Lung (tissue), 11 donors: ENCODE measurements at regions not wholly inside any gene's neighbourhood (a gene's known extent, or its start where the extent isn't known, plus 50 kb on each side); places are given as distances from the start of the nearest gene placed in this dataset.

ENCODE experiments used
- ATAC-seq: fragments of 200-7000 bp; cut with Tn5 transposase; one replicate; pipeline ENCODE4 v1.9.1; 2020; ENCODE audit warnings: moderate number of reproducible peaks; ENCODE audit not compliant: insufficient read depth, low FRiP score
- DNase-seq, 3 donors: peaks; one replicate each; pipeline ENCODE4 v3.0.0-alpha.2; 2013 to 2017
- H3K27ac ChIP-seq, 2 donors: one replicate each; pipeline ENCODE4 v1.5.1; 2013; ENCODE audit warnings: mild to moderate bottlenecking in 2 of 2, moderate library complexity in 2 of 2, control low read depth in 1 of 2, inconsistent platforms in 1 of 2, low read depth in 1 of 2, low read length in 1 of 2
- H3K27me3 ChIP-seq, 3 donors: one replicate each; pipeline ENCODE4 v1.5.1; 2013; ENCODE audit warnings: low read length in 2 of 3; ENCODE audit not compliant: control insufficient read depth in 3 of 3, insufficient read depth in 3 of 3
- H3K36me3 ChIP-seq, 4 donors: one replicate each; pipeline ENCODE4 v1.5.1; 2013; ENCODE audit warnings: low read length in 4 of 4, mild to moderate bottlenecking in 1 of 4, moderate library complexity in 1 of 4; ENCODE audit not compliant: control insufficient read depth in 4 of 4, insufficient read depth in 4 of 4
- H3K4me1 ChIP-seq, 5 donors: one replicate each; pipeline ENCODE4 v1.5.1; 2013; ENCODE audit warnings: low read length in 5 of 5, mild to moderate bottlenecking in 2 of 5, moderate library complexity in 1 of 5; ENCODE audit not compliant: control insufficient read depth in 5 of 5, insufficient read depth in 5 of 5
- H3K4me3 ChIP-seq: one replicate; pipeline ENCODE4 v1.5.1; 2013; ENCODE audit warnings: mild to moderate bottlenecking, control low read depth, moderate library complexity
- H3K9ac ChIP-seq, 2 donors: one replicate each; pipeline ENCODE4 v1.5.1; 2013; ENCODE audit warnings: low read length in 2 of 2, control low read depth in 1 of 2; ENCODE audit not compliant: insufficient read depth in 1 of 2
- H3K9me3 ChIP-seq, 4 donors: one replicate each; pipeline ENCODE4 v1.5.1; 2013; ENCODE audit warnings: low read length in 3 of 4, mild to moderate bottlenecking in 1 of 4, moderate library complexity in 1 of 4; ENCODE audit not compliant: control insufficient read depth in 4 of 4, insufficient read depth in 3 of 4
- WGBS, 2 donors: extraction: QIAGEN DNeasy Blood & Tissue Kit; methylation state at CpG; one replicate each; pipeline ENCODE4 v1.1.7; 2013; 5-methylcytosine and 5-hydroxymethylcytosine counted together
- TF ChIP-seq, protein P1 (sequence below): IDR thresholded peaks from 2 replicates; pipeline ENCODE4 v1.5.1; 2012; ENCODE audit warnings: mild to moderate bottlenecking; ENCODE audit errors: control extremely low read depth, extremely low read depth
- donor health status: control.
- donor health status: control.
- donor health status: Bipolar disorder and iron deficiency.
- donor health status: healthy.
- donor health status: DM: yes; HTN: yes; CAD: no.

DNA sequence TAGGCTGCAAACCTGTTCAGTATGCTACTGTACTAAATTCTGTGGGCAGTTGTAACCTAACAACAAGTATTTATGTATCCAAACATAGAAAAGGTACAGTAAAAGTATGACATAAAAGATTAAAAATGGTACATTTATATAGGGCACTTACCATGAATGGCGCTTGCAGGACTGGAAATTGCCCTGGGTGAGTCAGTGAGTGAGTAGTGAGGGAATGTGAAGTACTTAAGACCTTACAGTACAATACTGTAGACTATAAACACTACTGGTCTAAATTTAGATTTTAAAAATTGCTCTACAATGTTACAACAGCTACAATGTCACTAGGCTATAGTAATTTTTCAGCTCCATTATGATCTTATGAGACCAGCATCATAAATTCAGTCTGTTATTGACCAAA, 146.0 kb upstream of the GNAI1 start:
- no peaks in the 10 kb centered on the region for H3K36me3 ChIP-seq
- 79 to 87% methylated on average over 1 of the region's 1 CpG for WGBS, 2 donors
- peaks cover 0 to 4% (median 0%) of the 10 kb centered on the region in 5 donors for H3K4me1 ChIP-seq
- TF ChIP-seq, protein P1, sequence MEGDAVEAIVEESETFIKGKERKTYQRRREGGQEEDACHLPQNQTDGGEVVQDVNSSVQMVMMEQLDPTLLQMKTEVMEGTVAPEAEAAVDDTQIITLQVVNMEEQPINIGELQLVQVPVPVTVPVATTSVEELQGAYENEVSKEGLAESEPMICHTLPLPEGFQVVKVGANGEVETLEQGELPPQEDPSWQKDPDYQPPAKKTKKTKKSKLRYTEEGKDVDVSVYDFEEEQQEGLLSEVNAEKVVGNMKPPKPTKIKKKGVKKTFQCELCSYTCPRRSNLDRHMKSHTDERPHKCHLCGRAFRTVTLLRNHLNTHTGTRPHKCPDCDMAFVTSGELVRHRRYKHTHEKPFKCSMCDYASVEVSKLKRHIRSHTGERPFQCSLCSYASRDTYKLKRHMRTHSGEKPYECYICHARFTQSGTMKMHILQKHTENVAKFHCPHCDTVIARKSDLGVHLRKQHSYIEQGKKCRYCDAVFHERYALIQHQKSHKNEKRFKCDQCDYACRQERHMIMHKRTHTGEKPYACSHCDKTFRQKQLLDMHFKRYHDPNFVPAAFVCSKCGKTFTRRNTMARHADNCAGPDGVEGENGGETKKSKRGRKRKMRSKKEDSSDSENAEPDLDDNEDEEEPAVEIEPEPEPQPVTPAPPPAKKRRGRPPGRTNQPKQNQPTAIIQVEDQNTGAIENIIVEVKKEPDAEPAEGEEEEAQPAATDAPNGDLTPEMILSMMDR = no peak
- no peak for DNase-seq
- no peak overlapping the region for H3K27ac ChIP-seq
- H3K9ac ChIP-seq = no peak overlapping the region
- H3K27me3 ChIP-seq = no peaks in the 10 kb centered on the region
- no peaks in the 10 kb centered on the region for H3K9me3 ChIP-seq
- no peak for ATAC-seq
- H3K4me3 ChIP-seq = no peak overlapping the region

DNA sequence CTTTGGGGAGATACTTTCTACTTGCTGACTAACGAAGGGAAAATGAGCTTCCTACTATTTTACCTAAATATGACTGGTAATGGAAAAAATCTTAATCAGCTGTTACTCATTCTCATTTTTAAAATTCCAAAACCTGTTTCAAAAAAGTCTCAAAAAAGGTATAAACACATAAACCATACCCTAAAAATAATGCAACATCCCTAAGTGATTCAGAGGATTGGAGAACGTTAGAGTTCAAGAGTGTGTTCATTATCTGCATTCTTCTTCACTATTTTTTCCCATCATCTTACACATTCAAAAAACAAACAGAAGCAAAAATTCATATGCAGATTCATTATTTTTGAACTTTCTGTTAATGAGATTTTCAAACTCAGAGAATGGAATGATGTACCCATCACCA, 150.4 kb upstream of the GNAI1 start:
- ATAC-seq = no peak
- H3K36me3 ChIP-seq = no peaks in the 10 kb centered on the region
- H3K9ac ChIP-seq = no peak overlapping the region
- H3K9me3 ChIP-seq = no peaks in the 10 kb centered on the region
- 85 to 92% methylated on average over 2 of the region's 2 CpGs for WGBS, 2 donors
- H3K4me1 ChIP-seq = peaks cover 0 to 27% (median 4%) of the 10 kb centered on the region in 5 donors
- H3K27ac ChIP-seq = no peak overlapping the region
- no peak overlapping the region for H3K4me3 ChIP-seq
- H3K27me3 ChIP-seq = no peaks in the 10 kb centered on the region
- DNase-seq = no peak
- TF ChIP-seq, protein P1 = no peak

DNA sequence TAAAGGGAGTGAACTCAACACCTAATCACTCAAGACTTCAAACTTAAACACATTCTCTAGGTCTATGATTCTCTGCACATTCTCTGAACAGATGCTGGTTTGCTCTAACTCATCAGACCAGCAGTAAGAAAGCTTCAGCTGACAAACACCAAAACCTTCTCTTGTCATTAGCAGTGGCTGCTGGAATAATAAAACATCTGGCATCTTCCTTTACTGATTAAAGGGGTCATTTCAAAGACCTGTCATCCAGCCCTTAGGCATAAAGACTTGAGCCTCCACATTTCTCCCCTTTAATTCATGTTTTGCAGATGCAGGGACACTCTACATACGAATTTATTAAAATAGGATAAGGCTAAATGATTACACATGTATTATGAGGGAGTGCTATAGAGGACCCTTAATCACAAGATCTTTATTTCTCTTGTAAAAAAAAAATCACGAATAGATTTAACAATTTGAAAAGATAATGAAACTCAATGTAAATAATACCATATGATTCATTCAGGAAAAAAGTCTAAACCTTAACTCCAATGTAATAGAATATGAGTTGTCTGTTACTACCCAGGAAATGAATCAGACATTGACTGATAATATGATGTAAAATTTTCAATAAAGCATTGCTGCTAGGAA, 152.4 kb upstream of the GNAI1 start:
- Histone ChIP-seq H3K27ac (no peak overlapping the region), H3K9ac (no peak overlapping the region), H3K9me3 (peaks cover 0 to 3% (median 0%) of the 10 kb centered on the region in 4 donors), H3K4me3 (no peak overlapping the region), H3K36me3 (no peaks in the 10 kb centered on the region), H3K4me1 (peaks cover 0 to 33% (median 4%) of the 10 kb centered on the region in 5 donors), H3K27me3 (no peaks in the 10 kb centered on the region)
- WGBS, 2 donors = 53 to 69% methylated on average over 2 of the region's 2 CpGs
- no peak for ATAC-seq
- DNase-seq = peak; percentile 46 to 90 (median 90)
- TF ChIP-seq, protein P1 = no peak

DNA sequence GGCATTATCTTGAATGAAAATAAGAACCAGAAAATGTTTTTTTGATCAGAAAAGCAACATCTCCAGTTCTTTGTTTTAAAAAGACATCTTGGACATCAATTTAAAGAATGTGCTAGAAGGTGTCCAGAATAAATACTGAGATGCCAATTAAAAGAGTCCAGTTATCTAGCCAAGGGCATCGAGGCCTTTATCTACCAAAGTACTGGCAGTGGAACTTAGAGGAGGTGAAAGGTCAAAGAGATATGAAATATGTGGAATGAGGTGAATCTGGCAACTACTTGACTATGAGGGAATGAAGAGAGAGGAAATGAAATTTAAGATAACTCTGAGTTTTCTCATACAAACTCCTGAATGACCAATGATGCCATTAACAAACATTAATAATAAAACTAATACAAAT, 154.3 kb upstream of the GNAI1 start:
- H3K36me3 ChIP-seq = no peaks in the 10 kb centered on the region

More for the DNA sequence above, 154.3 kb upstream of the GNAI1 start:
- H3K4me3 ChIP-seq = no peak overlapping the region
- H3K27me3 ChIP-seq = no peaks in the 10 kb centered on the region
- TF ChIP-seq, protein P1 = no peak
- no peak overlapping the region for H3K9ac ChIP-seq
- WGBS, 2 donors = 49 to 74% methylated on average over 1 of the region's 1 CpG
- ATAC-seq = no peak
- DNase-seq = no peak
- no peak overlapping the region for H3K27ac ChIP-seq
- H3K9me3 ChIP-seq = peaks cover 0 to 4% (median 0%) of the 10 kb centered on the region in 4 donors
- H3K4me1 ChIP-seq = peaks cover 0 to 33% (median 4%) of the 10 kb centered on the region in 5 donors
